SIG-M5 (cell line): ENCODE measurements at regions not wholly inside any gene's neighbourhood (a gene's known extent, or its start where the extent isn't known, plus 50 kb on each side); places are given as distances from the start of the nearest gene placed in this dataset.
A peak's percentile ranks its signal among the peaks of the same experiment; 100 is the strongest.

Experiments
- DNase-seq: peaks from one replicate; lab custom pipeline; 2025; lab: John Stamatoyannopoulos, UW

DNA sequence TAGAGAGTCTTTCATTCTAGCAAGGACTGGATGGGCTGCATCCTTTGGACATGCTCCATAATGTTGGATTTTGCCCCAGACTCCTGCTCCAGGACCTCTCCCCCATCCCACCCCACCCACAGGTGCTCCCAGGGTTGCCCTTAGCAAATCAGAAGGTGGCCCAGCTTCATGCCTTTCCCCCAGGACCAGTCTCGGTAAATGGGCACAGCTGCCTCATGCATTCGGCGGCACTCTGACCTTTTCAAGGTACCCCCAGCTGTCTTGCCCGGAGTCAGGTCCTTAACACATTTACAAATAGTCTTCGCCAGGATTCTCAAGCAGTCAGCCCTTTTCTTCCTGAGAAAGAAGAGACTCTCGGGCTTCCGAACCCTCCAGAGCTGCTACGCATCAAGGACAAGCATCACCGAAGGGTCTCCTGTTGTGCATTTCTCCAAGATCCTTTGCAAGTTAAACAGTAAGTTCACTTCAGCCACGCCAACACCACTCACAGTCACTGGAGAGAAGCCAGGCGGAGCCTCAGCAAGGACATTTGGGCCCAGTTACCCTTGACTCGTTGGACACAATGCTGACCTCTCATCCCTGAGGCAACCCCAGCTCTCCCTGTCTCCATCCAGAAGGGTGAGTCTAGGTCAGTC, 287.8 kb downstream of the FAM43A start:
- DNase-seq, result no peak

DNA sequence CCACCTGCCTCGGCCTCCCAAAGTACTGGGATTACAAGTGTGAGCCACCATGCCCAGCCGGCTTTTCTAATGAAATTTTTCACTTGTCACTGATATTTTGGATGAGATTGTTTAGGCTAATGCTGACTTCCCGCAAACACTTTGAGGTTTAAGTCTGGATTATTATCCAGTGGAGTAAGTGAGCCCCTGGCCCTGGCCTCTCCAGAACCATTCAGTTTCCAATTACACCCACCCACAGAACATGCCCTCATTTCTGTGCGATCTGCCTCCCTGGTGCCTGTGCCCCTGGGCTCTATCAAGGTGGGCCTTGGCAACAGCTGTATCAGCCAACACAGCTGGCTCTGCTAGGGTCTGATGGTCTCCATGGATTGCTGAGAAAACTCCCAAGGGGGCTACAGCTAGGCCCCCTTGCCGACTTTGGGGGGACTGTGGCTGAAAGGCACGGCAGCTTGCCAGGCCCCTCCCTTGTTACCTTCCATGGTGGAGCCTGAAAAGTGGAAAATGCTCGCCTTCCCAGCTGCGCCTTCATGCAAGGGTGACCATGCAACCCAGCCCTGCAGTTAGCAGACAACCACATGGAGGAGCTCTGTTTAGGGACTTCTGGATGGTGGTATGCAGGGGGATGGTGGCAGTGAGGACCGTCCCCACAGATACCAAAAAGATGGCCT, 288.9 kb downstream of the FAM43A start:
- no peak for DNase-seq

DNA sequence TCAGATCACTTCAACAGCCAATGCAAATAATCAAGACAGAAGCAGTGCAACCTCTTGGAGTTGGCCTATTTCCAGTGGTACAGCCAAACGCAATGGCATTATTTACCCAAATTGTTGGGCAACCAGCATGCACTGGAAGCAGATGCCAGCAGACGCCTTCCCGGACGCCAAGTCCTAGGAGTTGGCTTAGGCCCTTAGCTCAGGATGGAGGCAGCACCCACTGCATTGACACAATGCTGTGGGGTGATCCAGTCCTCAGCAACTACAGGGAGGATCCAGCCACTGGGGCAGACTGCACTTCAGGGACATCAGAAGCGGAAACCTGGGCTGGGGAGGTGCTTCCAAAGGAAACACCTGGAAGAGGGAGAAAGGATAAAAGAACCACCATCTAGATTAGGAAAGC, 290.4 kb downstream of the FAM43A start:
- no peak for DNase-seq

DNA sequence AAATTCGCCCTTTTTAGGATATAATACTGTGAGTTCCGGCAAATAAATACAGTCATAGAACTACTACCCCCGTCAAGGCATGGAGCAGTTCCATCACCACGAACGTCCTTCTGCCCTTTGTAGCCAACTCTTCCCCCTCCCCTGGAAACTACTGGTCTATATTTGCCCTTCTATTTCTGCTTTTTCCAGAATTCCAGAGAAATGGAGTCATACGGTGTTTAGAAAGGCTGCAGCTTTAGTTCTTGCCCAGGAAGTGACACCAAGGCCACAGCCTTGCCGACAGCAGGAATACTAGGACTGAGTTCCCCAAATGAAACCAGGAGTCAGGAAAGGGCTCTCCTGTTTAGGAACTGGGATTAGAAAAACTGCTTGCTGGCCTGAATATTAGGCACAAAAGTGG, 291.2 kb downstream of the FAM43A start:
- DNase-seq, result no peak

DNA sequence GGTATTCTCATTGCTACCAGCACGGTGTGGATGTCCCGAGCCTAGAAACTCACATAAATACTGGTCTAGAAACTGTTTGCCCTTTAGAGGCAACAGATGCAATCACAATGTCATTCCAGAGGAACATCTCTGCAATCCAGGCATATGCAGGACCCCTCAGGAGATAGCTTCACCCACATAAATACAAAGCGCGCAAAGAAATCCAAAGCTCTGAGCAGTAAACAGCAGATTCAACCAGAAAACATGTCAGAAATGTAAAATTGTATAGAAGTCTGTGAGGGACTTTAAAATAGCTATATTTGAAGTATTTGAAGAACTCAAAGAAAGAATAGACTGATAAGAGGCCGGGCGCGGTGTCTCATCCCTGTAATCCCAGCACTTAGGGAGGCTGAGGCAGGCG, 291.7 kb downstream of the FAM43A start:
- DNase-seq, result no peak

DNA sequence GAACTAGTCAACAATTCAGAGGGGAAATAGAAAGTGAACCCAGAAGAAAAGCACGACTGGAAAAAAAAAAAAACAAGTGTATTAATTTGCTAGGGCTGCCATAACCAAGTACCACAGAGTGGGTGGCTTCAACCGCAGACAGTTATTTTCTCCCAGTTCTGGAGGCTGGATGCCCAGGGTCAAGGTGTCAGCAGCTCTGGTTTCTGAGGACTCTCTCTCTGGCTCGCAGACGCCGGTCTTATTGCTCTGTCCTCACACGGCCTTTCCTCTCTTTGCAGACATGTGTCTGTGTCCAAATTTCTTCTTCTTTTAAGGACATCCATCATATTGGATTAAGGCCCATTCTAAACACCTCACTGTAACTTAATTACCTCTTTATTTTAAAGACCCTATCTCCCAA, 291.8 kb downstream of the XXYLT1 start:
- DNase-seq, result no peak

DNA sequence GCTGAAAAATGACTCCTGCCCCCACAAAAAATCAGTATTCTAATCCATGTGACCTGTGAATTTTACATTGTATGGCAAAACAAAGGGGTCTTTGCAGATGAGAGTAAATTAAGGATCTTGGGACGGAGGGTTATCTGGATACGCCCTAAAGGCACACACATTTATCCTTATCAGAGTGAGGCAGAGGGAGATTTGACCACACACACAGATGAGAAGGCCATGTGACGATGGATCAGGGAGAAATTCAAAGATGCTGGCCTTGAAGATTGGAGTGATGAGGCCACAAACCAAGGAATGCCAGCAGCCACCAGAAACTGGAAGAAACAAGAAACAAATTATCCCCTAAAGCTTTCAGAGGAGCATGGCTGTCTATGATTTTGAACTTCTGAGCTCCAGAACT, 288.5 kb downstream of the XXYLT1 start:
- DNase-seq, result no peak

DNA sequence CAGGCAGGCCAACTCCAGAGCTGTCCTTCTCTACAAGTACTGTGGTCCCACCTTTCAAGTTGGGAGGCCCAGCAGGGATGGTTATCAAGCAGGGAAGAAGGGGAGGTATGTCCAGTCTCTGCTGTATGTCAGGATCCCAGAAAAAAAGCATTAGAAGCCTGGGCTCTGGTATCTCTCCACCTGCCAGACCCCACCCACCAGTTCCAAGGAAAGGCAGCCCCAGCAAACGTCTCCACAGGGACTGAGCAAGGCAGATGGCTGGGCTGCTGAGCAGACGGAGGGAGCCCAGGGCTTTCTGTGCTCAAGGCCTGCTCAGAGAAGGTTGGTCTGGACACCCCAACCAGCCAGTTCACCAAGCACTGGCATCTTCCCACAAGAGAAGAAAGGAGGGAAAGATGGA, 287.8 kb downstream of the XXYLT1 start:
- DNase-seq, result no peak

DNA sequence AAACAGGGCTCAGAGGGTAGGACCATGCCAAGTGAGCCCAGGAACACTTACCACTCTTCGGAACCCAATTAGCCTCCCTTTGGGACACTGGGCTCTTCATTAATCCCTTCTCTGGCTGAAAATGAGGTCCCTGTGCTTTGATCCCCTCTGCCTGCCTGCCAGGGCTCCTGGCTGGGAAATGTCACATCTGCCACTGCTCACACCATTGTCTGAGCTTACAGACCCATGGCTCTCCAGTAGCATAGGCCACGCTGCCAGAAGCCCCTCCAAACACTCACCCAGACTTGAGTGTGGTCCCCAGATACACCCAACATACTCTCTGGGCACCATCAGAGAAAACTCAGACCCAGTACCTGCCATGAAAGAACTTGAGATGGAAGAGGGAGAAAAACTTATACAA, 287.3 kb downstream of the XXYLT1 start:
- DNase-seq, result no peak

DNA sequence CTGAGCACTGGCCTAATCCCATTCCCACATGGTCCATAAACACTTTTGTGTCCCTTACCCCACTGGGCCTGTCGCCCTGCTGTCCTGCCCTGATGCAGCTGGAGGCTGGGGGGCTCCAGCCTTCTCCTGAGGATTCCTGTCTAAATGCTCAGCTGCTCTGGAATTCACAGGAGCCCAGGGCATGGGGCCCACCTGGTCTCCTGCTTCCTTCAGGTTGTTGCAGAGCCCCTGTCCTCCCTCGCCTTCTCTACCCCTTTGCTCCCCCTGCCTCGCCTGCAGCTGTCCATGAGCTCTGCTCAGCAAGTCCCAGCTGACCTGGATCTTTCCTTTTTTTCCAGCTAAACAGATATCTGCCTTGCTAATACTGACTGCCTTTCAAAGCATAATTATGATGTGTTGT, 286.9 kb downstream of the XXYLT1 start:
- DNase-seq, result no peak

DNA sequence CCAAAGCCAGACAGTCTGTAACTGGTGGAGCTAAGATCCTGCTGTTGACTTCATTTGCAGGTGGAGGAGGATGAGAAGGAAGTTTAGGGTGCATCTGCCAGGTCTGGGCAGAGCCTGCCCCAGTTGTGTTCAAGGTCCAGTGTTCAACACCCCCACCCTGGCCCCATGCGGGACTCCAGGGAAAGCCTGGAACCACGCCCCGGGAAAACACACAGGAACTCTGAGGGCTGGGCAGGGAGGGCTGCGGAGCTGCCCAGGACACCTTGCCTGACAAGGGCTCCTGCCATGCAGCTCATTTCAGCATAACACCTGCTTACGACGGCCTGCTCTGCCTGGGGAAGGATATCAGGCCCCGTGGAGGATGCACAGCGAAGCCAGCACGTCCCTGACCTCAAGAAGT, 286.3 kb downstream of the XXYLT1 start:
- DNase-seq, result no peak

DNA sequence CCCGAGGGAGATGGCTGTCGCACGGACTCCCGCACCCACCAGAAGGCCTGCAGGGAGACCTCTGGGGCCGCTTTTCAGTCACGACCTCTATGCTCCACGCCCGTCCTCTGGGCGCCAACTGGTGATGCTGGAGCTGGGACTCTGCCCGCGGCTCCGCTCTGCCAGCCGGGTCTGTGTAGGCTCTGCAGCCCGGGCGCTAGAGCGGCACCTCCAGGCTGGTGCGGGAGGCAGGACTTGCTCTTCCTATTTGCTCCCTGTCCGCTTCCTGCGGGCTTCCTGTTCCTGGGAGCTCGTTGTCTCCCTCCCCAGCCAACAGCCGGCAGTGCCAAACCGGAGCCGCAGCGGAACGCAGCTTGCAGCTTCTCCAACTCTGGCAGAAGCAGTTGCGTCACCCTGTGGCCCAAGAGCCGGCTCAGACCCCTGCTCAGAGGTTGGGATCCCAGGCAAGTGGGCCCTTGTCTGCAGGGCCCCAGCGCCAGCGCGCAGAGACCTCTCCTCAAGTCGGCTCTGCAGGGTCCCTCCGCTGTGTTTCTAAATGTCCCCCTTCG, 285.9 kb downstream of the XXYLT1 start:
- DNase-seq, result no peak

DNA sequence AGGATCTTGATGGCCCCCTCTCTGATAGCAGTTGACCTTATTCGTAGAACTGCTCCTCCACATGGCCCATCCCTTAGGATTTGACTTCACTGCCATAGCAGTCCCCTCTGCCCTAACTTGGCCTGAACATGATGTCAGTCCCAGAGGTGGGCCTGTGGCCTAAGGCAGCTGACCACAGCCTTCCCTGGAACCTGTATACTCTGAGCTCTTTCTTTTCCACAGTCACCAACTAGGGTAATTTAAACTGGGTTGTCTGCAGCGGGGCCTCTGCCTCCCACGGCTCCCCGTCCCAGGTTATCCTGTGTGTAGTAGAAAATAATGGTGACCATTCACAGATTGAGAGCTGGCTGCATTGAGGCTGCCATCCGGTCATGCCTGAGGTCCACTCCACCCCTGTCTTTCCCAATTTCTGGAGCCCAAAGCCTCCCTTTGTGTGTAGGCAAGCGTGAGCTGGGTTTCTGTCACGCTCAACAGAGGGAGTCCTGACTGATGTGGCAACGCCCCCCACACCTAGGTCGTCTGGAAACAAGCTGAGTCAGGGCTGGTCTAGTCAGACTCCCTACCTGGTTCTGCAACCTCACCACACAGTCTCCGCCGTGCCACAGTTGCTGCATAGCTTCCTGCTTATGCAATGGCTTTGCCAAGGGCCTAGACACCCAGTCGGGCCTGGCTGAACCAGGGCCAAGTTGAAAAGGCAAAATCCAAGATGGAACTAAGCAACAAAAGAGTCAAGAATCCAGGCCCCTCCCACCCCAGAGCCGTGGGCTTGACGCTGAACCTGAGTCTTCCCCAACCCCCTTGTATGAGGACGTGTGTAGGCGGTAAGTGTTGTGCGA, 284.5 kb downstream of the XXYLT1 start:
- peak; percentile 78 for DNase-seq

DNA sequence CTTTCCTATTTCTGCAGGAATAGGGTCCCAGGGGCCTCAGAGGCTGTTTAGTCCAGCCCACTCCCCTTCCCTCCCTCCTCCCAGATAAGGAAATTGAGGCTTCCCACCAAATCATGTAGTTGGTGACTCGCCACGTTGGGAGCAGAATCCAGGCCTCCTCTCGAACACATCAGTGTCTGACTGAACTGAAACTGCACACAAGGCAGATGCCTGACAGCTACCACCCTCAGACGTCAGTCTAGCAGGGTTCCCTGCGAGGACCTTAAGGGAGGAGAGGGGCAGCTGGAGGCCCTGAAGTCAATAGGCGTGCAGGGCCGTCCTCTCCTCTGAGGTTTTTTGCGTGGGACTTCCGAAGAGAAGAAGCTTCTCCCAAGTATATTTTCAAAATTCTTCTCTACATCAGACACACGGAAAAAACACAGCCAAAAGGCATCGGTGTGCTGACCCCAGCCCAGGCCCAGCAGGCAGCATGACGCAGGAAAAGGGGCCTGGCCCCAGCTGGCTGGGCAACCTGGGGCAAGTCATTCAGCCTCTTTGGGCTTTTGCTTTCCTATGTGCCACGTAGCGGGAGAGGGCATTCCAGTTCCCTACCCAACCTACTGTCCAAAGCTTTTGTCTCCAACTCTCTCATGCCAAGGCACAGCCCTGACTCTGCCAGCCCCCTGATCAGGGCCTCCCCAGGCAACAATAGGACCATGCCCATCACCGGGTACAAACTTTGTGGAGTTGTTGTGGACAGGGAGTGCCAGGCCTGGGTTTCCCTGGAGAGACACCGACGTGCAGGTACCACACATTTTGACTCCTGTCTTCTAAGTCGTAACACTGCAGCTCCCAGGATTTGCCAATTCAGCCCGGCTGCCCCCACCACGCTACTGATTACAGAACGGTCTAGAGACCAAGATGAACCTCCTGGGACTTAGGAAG, 283.1 kb downstream of the XXYLT1 start:
- DNase-seq, result no peak

DNA sequence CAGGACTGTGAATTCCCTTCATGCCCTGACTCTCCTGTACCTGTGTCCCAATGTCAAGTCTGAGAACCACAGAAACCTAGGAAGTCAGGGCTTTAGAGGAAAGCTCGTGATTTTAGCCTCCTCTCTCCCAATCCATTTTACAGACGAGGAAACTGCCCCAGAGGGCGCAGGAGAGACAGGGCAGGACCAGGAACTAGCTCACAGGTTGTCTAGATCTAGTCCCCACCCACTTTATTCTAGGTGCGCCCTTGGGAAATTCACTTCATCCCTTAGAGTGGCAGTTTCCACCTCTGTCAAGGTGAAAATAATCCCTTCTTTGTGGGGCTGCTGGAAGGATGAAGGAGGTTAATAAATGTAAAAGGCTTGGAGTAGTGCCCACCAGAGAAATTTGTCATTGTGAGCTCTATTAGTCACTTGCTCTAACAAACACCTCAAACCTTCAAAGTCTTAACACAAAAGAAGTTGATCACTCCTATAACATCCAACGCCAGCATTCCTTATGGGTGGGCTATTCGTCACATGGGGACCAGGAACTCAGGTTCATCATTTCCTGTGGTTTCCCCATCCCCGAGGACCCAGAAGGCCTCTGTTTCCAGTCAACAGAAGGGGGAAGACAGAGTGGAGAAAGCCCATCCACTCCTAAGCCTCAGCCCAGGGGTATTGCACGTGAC, 282.3 kb downstream of the XXYLT1 start:
- no peak for DNase-seq

DNA sequence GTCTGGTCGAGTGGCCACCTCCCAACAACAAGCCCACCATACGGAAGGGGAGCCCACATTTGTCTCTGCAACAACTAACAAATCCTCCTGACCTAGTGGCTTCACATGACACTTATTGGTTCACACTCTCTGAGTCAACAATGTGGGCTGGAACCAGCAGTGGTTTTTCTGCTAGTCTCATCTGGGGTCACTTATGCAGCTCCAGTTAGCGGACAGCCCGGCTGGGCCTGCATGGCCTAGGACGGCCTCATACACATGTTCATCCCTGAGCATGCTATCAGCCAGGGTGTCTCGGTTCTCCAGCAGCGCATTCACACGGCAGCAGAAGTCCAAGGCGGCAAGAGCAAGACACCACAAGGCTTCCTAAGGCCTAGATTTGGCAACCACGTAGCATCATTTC, 281.7 kb downstream of the XXYLT1 start:
- no peak for DNase-seq

DNA sequence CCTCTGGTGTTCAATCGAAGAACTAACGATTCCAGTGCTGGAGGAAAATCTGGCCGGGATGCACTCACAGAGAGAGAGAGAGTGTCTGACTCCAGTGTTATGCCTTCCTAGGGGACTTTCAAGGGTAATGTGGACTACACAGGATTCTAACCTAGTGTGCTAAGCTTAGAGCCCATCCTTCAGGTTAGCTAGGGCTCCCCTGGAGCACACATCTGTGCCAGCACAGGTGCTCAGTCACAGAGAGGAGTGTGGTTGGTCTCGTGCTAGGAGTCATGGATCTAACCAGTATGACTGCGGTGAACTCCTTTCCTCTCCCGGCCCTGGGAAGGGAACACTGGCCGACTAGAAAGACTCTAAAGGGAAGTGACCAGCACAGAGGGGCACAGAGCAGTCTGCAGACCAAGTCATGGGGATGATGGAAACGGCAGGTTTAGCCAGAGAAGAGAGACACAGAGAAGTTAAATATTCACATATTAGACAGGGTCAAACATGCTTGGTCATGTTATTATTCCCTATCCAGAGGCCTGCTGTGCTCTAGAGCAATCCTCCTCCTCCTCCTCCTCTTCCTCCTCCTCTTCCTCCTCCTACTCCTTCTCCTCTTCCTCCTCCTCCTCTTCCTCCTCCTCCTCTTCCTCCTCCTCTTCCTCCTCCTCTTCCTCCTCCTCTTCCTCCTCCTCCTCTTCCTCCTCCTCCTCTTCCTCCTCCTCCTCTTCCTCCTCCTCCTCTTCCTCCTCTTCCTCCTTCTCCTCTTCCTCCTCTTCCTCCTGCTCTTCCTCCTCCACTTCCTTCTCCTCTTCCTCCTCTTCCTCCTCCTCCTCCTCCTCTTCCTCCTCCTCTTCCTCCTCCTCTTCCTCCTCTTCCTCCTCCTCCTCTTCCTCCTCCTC, 280.3 kb downstream of the XXYLT1 start:
- no peak for DNase-seq

DNA sequence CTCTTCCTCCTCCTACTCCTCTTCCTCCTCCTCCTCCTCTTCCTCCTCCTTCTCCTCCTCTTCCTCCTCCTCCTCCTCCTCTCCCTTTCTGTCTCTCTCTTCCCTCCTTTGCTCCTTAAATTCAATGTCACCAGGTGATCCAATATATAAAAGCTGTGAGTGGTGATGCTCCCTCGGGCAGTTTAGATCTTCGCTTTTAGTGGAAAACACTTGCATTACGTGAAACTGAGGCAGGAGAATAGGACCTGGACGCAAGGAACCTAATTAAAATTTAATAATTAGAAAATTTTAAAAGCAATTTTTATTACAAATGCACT, 279.7 kb downstream of the XXYLT1 start:
- no peak for DNase-seq

DNA sequence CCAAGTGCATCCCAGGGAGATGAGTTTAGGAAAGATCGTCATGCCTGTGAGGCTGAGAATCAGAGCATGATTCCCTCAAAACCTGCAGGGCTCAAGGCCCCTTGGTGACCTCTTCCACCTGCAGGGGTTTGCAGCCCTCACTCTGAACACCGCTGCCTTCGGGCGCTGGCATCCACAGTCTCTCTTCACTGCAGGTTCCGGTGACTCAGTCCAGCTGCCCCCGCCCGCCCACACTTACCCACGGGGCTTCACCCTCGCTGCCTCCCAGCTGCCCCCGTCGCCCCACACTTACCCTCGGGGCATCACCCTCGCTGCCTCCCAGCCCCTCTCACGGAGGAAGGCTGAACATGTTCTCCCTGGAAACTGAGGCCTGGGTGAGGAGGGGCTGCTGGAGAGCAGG, 277.1 kb downstream of the XXYLT1 start:
- no peak for DNase-seq

DNA sequence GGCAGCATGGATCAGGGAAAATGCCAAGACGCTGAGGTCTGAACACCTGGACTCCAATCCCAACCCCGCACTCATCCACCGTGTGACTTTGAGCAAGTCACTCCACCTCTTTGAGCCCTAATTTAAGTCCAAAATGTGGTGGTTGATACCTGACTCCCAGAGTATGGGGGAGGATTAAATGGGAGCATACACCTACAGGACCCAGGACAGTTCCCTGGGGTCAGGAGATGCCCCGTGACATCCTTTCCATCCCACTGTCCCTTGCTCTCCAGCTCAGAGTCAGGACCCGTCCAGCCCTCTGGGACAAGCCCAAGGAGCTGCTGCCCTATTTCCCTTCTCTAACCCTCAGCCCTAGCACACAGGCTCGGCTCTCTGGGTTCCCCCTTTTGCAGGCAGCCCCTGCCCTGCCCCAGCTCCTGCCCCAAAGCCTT, 276.4 kb downstream of the XXYLT1 start:
- no peak for DNase-seq
